ENCODE measurements at regions not wholly inside any gene's neighbourhood (a gene's known extent, or its start where the extent isn't known, plus 50 kb on each side); places are given as distances from the start of the nearest gene placed in this dataset.

DNA sequence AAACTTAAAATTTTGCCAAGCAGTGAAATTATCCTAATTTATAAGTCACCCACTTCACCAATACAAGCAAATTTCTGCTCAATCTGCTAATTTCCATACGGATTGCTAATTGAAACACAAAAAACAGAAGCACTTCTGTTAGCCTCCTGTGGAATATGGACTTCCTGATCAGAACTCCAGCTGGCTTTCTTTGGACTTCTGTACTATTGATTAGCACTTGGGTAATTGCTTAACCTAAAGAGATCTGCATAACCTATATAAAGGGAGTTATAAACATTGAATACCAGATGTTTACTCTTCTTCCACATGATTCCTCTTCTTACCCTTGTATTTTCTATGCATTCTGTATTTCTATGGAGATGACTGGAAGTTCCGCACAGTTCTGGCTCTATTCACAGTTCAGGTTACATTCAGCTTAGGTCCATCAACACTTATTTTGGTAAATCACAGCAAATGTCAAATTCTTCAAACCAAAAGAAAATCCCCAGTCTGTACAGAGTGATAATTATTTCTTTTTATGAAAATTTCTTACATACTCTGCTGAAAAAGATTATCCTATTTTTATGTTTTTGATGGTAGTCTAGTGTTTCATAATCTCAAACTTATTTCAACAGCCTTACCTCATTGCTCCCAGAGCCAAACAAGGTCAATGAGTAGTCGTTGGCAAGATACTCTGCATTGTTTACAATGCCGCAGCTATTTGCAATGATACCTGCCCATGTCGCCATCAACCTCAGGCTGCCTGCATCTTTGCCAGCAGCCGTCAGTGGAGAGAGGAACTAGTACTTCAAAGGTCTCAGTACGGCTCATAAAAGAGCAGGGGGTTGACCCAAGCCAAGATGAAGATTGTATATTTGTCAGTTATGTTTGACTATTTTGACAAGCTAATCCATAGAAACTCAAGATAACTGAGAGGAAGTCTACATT is 225.6 kb downstream of the AHR start (continued):
- TF ChIP-seq SALL1 (CRISPR knock-in tag; IDR thresholded peaks at IDR 0.05) (peak; percentile 89), ZSCAN25 (CRISPR knock-in tag; IDR thresholded peaks at IDR 0.05) (no peak), MLX (CRISPR knock-in tag; IDR thresholded peaks at IDR 0.05) (no peak), ZHX1 (CRISPR knock-in tag; IDR thresholded peaks at IDR 0.05; ENCODE audit: low read depth) (no peak), ZNF143 (CRISPR knock-in tag; IDR thresholded peaks at IDR 0.05) (no peak), ZNF512B (CRISPR knock-in tag; IDR thresholded peaks at IDR 0.05; ENCODE audit: borderline replicate concordance) (no peak), KDM1A (CRISPR knock-in tag; IDR thresholded peaks at IDR 0.05) (no peak), AGO1 (IDR thresholded peaks at IDR 0.05; ENCODE audit: low read depth, low read length, poor library complexity, severe bottlenecking) (no peak), JUN (CRISPR knock-in tag; IDR thresholded peaks at IDR 0.05) (no peak), MTF2 (CRISPR knock-in tag; IDR thresholded peaks at IDR 0.05; ENCODE audit: borderline replicate concordance) (no peak), TSC22D2 (CRISPR knock-in tag; IDR thresholded peaks at IDR 0.05; ENCODE audit: borderline replicate concordance) (no peak), ZNF776 (CRISPR knock-in tag; IDR thresholded peaks at IDR 0.05) (no peak), ZNF616 (CRISPR knock-in tag; IDR thresholded peaks at IDR 0.05; ENCODE audit: low read depth) (no peak), PHF5A (CRISPR knock-in tag; IDR thresholded peaks at IDR 0.05; ENCODE audit: low read depth, unreplicated experiment) (no peak), SMARCC2 (IDR thresholded peaks at IDR 0.05) (no peak), FIP1L1 (IDR thresholded peaks at IDR 0.05; ENCODE audit: borderline replicate concordance, insufficient read depth, low read depth, low read length) (no peak), MTA1 (CRISPR knock-in tag; IDR thresholded peaks at IDR 0.05; ENCODE audit: borderline replicate concordance) (no peak), ZNF614 (CRISPR knock-in tag; IDR thresholded peaks at IDR 0.05; ENCODE audit: borderline replicate concordance) (no peak), FOXO1 (CRISPR knock-in tag; IDR thresholded peaks at IDR 0.05) (peak; percentile 64), CENPBD1 (CRISPR knock-in tag; IDR thresholded peaks at IDR 0.05; ENCODE audit: borderline replicate concordance, low read depth) (no peak), NCOA2 (CRISPR knock-in tag; IDR thresholded peaks at IDR 0.05) (peak; percentile 62), RFXANK (CRISPR knock-in tag; IDR thresholded peaks at IDR 0.05) (no peak)
- TF ChIP-seq, protein P1, sequence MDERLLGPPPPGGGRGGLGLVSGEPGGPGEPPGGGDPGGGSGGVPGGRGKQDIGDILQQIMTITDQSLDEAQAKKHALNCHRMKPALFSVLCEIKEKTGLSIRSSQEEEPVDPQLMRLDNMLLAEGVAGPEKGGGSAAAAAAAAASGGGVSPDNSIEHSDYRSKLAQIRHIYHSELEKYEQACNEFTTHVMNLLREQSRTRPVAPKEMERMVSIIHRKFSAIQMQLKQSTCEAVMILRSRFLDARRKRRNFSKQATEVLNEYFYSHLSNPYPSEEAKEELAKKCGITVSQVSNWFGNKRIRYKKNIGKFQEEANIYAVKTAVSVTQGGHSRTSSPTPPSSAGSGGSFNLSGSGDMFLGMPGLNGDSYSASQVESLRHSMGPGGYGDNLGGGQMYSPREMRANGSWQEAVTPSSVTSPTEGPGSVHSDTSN (CRISPR knock-in tag; IDR thresholded peaks at IDR 0.05) = no peak

Measured in HepG2 (cell line).